ENCODE measurements at regions not wholly inside any gene's neighbourhood (a gene's known extent, or its start where the extent isn't known, plus 50 kb on each side); places are given as distances from the start of the nearest gene placed in this dataset.

DNA sequence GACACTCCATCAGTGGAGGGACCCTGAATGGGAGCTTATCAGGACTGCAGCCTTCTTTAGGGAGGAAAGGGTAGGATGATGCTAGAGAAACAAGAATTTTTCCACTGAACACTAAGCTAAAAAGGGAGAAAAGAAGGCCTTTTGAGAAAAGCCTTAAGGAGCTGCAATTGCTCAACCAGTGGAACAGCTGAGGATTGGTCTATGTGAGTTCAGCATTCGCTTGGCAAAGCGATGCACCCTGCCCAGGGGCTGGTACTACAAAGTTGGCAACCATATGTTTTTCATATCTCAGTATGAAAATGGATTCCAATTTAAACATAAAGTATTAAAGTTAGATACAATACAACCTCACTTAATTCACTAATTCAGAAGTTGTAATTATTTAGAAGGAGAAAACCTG is 117.8 kb upstream of the FAM20A start:
- TF ChIP-seq CTCF (IDR thresholded peaks at IDR 0.05) (no peak), POLR2AphosphoS5 (IDR thresholded peaks at IDR 0.05; ENCODE audit: low read depth, low read length) (no peak)
- TF ChIP-seq, protein P1, sequence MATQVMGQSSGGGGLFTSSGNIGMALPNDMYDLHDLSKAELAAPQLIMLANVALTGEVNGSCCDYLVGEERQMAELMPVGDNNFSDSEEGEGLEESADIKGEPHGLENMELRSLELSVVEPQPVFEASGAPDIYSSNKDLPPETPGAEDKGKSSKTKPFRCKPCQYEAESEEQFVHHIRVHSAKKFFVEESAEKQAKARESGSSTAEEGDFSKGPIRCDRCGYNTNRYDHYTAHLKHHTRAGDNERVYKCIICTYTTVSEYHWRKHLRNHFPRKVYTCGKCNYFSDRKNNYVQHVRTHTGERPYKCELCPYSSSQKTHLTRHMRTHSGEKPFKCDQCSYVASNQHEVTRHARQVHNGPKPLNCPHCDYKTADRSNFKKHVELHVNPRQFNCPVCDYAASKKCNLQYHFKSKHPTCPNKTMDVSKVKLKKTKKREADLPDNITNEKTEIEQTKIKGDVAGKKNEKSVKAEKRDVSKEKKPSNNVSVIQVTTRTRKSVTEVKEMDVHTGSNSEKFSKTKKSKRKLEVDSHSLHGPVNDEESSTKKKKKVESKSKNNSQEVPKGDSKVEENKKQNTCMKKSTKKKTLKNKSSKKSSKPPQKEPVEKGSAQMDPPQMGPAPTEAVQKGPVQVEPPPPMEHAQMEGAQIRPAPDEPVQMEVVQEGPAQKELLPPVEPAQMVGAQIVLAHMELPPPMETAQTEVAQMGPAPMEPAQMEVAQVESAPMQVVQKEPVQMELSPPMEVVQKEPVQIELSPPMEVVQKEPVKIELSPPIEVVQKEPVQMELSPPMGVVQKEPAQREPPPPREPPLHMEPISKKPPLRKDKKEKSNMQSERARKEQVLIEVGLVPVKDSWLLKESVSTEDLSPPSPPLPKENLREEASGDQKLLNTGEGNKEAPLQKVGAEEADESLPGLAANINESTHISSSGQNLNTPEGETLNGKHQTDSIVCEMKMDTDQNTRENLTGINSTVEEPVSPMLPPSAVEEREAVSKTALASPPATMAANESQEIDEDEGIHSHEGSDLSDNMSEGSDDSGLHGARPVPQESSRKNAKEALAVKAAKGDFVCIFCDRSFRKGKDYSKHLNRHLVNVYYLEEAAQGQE (IDR thresholded peaks at IDR 0.05; ENCODE audit: insufficient read depth in 1 of 2, low read depth in 2 of 2, low read length in 1 of 2): no peak
